GM19328 (cell line): ENCODE measurements at regions not wholly inside any gene's neighbourhood (a gene's known extent, or its start where the extent isn't known, plus 50 kb on each side); places are given as distances from the start of the nearest gene placed in this dataset.

Source experiments
- ATAC-seq: cut with Tn5 transposase; IDR thresholded peaks from one replicate; pipeline ENCODE4 v1.9.1; 2021; ENCODE audit warnings: mild to moderate bottlenecking, moderate library complexity; ENCODE audit not compliant: unreplicated experiment

DNA sequence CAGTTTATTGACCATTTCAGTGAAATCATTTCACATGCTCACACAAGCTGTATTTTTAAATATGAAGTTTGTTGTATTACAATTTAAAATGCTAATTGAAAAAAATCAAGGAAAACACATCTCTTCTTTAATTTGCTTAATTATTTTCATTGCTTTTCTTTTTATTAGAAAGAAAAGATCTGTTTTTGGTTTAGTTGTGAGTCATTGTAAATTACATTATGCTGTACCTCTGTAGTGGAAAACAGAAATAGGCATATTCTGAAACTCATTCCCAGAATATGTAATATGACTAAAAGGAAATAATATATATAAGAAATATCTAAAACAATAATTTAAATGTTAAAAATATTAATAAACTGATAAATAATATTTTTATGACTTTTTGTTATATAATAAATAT, 161.9 kb downstream of the HGF start:
- no peak for ATAC-seq

DNA sequence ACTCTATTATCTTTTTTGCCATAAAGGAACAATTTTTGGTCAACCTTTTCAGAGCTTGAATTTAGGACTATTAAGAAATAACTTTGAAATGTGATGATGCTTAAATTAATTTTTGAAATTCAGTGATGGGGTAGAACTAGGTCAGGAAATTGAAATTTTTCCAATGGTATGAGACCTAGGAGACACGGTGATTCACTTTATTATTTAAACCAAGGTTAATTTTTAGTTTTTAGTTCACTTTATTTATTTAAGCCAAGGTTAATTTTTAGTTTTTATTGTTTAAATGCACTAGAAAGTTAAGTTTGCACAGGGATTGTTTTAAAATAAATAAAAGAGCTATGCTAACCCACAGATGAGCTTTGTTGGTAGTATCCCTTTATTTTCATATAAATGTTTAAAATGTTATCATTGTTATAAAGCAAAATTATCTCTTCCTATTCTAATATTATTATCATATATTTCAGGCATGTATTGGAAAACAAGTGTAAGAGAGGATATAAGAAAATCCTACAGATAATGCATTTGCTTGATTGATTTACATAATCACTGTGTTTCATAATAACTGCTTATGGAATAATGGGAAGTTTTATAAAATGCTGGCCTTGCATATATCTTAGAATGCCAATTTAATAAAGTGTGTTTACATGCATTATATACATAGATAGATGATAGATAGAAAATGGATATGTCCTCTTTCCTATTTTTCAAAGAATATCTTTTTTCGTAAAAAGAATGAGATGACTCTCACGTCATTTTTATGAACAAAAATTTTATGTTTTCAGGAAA, 163.6 kb downstream of the HGF start:
- no peak for ATAC-seq

DNA sequence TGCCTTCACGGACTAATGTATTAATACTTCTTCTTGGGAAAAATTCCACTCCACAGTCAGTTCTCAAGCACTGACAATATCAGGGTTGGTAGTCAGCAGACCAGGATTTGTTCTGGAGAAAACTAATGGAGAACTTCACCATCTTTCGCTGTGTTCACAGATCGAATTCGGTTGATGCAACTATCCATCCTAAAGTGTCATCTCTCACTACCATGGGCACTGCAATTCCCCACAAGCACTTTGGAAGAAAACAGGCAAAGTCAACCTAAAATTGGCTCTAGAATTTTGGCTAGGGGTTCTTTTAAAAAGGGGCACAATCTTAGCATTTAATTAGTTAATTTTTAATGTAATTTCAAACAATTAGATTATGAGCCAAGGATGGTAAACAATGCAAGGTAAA, 164.4 kb downstream of the HGF start:
- no peak for ATAC-seq

DNA sequence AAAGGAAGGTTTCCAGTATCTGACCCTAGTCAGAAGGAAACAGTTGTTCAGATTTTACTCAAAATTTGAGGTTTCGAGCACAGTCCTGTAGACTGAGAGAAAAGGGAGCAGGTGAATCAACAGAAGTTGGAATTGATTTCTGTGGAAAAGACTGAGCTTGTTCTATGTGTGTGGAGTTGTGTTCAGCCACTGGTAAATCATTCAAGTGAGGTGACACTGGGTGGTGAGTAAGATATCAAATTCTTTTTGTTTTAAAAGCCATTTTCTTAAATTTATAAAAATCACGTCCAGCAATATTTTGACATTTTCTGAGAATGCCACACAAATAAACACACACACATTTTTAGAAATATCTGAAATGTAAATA, 165.1 kb downstream of the HGF start:
- ATAC-seq: no peak

DNA sequence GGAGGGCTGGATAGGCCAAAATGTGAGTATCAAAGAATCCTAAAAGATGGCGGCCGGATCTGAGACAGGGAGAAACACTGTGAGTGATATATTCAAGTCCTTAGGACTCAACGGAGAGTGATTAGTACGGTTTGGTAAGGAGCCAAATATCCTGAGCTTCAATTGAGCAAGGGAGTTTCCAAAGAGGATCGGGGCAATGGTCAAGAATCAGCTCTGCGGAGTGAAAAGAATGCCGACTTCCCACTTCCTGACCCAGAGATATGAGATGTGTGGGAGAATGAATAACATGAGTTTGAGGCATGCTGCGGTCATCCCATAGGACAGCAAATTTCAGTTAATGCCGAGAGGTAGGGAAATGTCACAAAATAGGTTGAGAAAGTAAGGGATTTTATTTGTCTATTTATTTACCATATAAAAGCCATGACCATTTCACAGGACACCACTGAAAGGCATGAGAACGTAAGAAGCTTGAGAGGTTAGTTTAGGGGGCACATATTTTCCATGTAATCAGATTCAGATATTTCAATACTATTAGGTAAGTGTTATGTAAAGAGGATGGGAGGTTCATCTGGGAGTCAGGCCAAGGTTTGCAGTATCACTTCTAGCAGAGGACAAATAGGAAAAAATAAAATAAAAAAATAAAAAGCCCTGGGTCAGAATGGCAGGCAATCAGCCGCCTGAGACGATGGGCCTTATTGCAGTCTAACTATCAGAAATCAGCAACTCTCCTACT, 165.6 kb downstream of the HGF start:
- no peak for ATAC-seq

DNA sequence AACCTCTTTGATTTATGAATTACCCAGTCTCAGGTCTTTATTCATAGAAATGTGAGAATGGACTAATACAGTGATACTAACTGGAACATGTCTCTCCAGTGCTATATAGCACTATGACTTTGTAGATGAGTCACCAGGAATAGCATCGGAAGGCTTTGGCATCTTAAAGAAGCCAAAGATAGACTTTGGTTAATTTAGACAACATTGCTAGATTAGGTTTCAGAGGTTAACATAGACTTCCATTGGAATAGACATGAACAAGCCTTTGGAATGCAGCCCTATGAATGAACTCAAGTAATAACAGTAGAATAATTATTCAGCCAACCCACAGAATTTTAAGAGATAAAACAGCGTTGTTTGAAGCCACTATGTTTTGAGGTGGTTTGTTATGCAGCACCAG, 169.2 kb downstream of the HGF start:
- no peak for ATAC-seq

DNA sequence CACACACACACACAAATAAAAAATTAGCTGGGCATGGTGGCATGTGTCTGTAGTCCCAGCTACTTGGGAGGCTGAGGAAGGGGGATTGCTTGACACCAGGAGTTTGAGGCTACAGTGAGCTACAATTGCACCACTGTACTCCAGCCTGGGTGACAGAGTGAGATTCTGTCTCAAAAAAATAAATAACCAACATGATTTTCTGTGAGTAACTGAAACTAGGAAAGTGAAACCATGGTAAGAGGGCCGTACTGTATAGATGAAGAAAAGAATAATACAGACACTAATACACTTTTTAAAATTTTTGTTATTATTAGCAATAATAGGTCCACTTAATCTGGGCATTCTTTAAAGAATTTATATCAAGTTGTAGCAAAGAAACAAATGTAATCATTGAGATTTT, 170.9 kb downstream of the HGF start:
- ATAC-seq: no peak

DNA sequence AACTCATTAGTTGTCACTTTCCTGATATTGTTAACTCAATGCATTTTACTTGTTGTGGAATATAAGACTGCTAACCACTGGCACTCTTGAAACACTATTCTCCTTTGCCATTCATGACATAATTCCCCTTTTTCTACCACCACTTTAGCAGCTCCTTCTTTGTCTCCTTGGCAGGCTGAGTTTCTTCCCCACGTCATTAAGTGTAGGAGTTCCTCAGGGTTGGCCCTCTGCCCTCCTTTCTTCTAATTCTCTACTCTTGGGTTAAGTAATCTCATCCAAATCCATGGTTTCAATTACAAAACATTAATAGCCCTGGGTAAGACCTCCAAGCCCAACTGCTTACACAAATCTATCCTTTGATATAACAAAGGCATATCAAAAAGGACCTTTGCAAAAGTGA, 175.1 kb downstream of the HGF start:
- no peak for ATAC-seq

DNA sequence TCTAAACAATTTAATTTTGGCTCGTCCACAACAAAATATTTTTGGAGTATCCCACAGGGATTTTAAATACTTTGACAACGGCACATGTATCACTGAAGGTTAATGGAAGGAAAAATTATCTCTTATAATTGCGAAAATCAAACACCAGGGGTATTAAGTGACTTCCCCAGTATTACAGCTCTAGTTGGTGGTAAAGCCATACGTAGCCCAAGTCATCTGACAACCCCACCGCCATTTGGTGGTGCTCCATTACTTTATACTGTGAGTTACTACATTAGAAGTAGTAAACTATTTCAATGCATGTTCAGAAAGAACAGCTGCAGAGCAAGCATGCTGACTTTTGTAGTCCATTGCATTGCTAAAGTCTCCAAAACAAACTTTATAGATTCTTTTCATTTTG, 179.7 kb downstream of the HGF start:
- no peak for ATAC-seq

DNA sequence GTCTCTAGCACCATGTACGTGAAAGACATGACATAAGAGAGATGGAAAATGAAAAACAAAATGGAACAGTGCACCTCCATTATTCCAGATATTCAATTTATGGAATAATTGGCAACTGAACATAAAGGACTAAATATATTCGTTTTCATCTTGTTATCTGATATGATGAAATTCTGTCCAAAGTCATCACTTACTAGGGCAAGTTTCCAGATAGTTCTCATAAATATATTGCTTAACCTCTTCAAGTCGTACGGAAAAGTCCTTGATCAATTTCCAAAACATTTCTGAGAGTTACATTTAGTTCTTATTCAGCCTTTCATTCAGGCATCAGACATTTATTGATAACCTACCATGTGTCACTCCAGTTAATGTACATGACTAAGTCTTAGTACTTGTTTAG, 185.2 kb downstream of the HGF start:
- no peak for ATAC-seq

DNA sequence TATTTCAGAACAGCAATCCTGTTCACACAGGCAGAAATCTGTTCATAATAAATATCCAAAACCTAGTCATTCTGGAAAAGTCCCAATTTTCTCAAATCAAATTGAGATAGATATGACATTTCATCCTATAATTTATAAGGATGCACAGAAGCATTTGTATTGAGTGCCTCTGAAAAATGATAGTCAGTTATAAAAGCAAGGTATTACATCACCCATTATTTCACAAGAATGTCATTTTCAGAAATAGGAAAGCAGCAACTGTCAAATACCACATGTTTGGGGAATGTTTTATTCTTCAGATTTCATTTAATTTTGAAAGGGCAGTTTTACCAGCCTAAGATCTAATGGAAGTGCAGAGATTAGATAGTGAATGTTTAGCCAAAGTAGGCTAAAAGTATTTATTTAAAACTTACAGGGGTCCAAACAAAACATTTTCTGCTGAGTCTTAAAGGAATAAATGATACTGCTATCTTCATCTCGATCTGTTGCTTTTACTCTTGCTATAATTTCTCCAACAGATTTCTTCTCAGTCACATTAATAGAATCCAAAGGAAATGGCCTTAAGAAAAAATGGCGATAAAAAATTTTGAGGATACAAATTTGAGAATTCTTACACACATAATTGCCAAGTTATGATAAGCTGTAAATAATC, 185.8 kb downstream of the HGF start:
- no peak for ATAC-seq

DNA sequence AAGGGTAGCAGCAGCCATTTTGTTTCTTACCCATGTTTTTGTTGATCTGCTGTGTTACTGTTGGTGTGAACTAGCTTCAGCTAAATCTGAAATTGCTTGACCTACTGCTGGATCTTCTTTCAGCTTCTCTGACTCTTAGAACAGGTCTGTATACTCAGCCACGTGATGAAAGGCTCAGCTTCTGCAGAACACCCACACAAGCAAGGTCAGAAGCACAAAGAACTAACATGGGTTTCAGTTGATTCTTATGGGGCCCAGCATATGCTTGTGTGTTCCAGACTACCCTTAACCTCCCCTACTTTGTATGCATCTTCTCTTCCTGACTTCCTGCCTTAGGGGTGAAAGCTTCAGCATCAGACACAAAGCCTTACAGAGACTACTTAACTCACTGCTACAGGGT, 186.8 kb downstream of the HGF start:
- ATAC-seq: no peak

DNA sequence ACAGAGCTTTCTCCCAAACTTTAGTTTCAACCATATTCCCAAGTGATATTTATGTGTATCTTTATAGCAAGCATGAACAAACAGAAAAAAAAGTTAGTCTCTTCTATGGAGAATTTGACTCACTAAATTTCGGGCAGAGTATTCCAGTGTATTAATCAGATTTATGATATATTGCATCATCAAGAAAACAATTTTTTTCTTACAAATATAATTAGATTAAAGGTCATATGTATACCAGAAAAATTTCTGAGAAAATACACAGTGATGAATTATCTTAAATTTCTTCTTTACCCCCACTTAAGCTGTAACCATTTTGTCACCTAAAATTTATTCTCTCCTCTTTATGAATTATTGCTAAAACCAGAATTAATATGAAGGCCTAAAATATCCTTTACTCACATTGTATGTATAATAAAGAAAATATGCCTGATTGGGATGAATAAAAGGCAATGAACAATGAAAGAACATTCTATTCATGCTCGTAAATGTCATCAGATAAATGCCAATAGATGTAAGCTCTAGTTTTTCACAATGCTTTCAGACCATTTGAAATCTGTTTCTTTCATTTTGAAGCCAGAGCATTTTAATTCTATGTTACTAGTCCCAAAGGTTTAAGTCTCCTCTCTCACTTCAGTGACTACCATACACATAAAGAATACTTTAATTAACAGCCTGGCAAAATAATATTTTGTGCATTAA, 192.1 kb downstream of the HGF start:
- no peak for ATAC-seq

DNA sequence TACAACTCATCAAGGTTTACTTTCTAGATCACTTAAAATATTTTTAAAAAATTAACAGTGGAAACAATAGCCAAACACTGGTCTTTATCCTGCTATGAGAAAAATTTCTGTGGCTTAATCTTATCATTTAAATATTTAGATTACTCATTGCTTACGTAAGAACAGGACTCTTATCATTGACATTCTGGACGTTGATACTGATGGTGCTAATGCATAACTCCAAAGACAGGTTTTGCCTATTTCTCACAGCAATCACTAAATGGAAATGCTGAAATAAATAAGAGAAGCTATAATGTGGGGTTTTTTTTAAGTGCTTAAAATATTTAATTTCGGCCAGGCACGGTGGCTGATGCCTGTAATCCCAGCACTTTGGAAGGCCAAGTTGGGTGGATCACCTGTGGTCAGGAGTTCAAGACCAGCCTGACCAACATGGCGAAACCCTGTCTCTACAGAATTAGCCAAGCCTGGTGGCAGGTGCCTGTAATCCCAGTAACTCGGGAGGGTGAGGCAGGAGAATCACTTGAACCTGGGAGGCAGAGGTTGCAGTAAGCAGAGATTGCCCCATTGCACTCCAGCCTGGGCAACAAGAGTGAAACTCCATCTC, 195.0 kb downstream of the HGF start:
- no peak for ATAC-seq

DNA sequence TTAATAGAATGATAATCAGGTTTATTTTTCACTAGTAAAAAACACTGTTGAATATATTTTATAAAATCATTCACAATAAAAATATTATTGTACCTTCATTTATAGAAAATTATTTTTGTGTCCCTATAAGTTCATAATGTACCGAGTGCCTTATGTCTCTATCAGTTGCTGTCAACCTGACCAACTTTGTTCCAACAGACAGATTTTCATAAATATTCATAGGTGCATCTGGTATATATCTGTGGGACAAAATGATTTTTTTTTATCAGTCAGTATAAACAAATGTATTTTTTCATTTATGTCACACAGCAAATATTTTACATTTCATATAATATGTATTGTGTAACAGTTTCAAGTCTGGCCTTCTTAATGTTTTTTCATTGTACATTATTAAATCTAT, 195.9 kb downstream of the HGF start:
- no peak for ATAC-seq

DNA sequence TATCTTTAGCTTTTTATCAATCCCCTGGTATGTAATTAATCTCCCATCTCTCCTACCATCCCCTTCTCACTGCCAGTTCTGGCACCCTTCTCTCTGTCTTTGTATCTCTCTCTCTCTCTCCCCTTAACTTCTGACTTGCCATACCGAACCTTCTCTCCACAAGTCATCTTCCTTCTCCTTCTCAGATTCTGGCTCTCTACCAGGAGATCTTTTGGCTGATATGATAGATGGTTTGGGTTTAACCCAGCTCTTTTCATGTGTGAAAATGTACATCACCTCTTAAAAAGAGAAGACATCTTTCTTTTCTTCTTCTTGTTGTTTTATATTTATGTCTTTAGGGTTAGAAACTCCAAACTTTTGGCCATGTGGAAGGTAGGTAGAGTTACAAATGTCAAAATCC, 196.7 kb downstream of the HGF start:
- ATAC-seq: no peak

DNA sequence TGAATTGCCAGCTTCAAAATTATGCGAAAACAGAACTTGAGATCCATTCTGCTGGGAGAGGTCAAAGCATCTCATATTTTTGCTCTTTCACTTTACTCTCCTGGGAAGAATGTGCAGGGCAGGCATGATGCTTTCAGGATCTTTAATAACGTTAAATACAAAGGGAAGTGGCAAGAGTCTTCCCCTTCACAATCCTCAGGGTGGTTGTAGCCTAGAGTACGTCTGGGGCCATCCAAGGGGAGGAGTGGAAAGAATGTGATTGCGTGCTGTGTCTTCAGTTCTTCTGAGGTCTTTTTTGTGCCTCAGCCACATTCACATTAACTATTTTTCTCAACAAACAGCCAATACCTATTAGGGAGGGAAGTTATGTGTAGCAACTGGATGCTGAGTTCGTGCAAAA, 207.3 kb downstream of the HGF start:
- no peak for ATAC-seq

DNA sequence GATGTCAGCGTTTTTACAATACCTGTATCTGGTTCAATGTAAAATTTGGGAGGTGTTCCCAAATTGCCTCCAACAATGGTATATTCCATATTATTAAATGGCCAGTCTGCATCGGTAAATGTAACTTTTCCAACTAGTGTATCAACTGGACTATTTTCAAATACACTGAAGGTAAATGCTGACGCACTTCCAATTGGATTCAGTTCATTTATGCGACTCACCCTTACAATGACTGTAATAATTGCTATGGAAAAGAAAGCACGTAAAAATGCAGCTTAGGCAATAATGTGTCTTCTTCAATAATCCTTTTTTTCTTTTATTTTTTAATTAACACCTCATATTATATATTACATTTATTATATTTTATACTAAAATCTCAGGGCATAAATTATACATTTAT, 209.1 kb downstream of the HGF start:
- no peak for ATAC-seq

DNA sequence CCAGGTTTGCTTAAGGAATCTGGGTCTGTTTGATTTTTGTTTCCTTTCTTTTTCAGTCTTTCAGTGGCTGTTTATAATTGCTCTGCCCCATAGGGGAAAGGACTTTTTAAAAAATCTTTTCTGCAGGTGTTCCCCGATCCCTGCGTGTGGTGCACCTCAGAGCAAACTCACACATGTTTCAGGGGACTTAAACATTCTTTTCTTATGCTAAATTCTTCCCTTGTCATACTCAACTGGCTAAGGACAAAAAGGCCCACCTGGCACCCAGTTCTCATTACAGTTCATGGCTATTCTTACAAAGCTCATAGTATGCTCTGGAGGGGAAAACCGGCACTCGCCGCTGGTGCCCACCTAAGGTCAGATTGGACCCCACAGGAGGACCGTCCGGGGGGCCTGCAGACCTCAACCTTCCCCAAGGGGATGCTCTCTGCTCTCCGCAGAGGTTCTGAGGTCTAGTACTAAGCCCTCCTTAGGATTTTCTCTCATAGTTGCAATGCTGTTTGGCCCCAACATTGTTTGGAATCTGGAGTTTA, 220.3 kb downstream of the HGF start:
- ATAC-seq: no peak

DNA sequence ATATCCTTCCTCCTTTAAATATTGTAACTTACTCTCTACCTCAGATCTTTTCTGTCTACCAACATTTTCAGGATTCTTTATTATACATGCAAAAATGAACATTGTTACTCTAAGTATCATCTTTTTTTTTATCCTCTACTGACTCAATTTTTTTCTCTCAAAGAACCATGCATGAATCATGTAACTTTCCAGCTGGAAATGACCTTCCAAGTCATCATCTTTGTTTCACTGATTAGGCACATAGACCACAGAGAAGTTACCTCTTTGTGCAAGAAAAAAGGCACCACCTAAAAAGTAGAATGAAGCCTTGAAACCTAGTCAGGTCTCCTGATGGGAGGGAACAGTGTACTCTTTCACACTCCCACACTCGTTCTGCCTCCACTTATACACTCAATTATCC, 234.9 kb downstream of the HGF start:
- no peak for ATAC-seq

DNA sequence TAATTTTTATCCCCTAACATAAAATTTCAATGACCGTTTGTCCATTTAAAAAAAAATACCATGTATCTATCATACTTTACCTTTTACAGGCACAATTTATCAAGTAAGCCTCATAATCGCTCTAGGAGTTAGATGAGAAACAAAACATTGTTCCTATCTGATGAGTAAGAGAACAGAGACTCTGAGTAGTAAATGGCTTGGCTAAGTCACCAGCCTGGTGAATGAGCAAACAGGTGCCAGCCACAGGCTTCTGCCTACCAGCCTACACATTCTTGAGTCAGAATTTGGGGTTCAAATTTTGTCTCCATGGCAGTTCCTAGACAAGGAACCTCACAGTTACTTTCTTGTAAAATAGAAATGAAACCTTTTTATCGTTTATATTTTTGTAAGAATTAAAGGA, 235.4 kb downstream of the HGF start:
- no peak for ATAC-seq
